WI38 (cell line): ENCODE measurements at regions not wholly inside any gene's neighbourhood (a gene's known extent, or its start where the extent isn't known, plus 50 kb on each side); places are given as distances from the start of the nearest gene placed in this dataset.

Experiments used
- H3K4me3 ChIP-seq: 2 replicates; pipeline ENCODE4 v1.5.1; 2011; ENCODE audit warnings: low read depth, mild to moderate bottlenecking, control low read depth, low read length
- TF ChIP-seq, protein P1 (sequence below): IDR thresholded peaks from 2 replicates; pipeline ENCODE4 v1.5.1; 2012; ENCODE audit warnings: low read depth, mild to moderate bottlenecking, control low read depth, low read length

- H3K4me3 ChIP-seq, result no peak overlapping the region
- TF ChIP-seq, protein P1, sequence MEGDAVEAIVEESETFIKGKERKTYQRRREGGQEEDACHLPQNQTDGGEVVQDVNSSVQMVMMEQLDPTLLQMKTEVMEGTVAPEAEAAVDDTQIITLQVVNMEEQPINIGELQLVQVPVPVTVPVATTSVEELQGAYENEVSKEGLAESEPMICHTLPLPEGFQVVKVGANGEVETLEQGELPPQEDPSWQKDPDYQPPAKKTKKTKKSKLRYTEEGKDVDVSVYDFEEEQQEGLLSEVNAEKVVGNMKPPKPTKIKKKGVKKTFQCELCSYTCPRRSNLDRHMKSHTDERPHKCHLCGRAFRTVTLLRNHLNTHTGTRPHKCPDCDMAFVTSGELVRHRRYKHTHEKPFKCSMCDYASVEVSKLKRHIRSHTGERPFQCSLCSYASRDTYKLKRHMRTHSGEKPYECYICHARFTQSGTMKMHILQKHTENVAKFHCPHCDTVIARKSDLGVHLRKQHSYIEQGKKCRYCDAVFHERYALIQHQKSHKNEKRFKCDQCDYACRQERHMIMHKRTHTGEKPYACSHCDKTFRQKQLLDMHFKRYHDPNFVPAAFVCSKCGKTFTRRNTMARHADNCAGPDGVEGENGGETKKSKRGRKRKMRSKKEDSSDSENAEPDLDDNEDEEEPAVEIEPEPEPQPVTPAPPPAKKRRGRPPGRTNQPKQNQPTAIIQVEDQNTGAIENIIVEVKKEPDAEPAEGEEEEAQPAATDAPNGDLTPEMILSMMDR, result no peak
Observed at GRCh38 chr17:33765871-33766270, 472.8 kb upstream of the ASIC2 start.

DNA sequence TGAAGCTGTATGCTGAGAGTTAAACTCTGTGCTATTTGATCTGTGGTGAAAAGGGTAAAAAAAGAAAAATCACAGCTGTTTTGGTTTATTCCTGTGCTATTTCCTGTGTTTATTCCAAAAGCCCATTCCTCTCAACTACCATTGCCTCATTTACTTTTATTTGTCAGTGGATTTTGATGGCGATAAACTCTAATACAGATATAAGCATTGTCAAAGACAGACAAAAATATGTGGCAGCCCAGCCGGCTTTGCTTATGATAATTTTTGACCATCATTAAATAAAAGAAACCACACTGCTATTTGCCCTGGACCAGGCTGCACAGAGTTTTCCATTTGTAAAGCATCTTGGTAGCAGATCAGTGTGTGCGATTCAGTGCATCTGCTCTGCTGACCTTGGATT, 473.6 kb upstream of the ASIC2 start:
- TF ChIP-seq, protein P1, result no peak
- H3K4me3 ChIP-seq, result no peak overlapping the region

DNA sequence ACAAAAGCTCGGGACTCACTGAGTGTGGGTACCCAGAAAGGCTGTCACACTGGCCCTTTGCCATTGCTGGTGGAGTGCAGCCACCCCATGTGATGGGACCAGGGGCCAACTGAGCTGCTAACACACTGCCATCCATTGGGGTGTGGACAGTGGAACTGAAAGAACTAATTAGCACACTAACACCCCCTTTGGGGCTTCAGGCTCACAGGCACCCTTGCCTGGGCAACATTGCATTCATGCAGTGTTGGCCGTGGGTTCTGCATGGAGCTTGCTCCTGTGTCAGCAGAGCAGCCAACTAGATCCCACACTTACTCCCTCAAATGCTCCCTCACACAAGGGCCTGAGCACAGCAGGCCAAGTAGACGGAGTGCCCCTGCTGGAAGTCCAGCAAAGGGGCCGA, 476.0 kb upstream of the ASIC2 start:
- H3K4me3 ChIP-seq, result no peak overlapping the region
- TF ChIP-seq, protein P1, result no peak

DNA sequence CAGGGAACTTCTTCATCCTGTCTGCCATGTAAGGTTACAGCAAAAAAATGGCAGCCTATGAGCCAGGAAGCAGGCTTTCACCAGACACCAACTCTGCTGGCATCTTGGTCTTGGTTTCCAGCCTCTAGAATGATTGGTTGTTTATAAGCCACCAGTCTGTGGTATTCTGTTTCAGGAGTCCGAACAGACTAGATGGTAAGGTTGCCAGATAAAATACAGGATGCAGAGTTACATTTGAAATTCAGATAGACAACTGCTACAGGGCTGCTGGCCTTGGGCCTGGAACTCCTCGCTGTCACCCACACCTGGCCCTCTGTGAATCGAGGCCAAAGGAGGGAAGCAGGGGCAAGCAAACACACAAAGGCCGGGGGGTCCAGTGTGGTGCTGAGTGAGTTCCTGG, 478.8 kb upstream of the CCL2 start:
- no peak overlapping the region for H3K4me3 ChIP-seq
- TF ChIP-seq, protein P1, result no peak

DNA sequence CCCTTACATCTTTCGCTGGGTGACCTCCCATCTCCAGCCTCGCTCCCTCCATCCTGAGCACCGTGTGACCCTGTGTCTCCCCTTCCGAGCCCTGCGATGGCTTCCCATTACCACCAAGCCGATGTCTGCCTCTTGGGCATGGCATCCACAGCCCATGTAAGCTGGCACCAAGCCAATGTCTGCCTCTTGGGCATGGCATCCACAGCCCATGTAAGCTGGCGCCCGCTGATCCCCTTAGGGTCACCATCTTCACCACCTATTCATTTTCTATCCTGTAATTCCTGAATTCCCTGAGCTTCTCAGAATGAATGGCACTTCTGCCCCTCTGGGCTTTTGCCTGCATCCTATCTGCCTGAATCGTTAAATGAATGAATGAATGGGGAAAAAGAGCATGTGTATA, 478.2 kb upstream of the CCL2 start:
- TF ChIP-seq, protein P1, result no peak
- H3K4me3 ChIP-seq, result no peak overlapping the region

DNA sequence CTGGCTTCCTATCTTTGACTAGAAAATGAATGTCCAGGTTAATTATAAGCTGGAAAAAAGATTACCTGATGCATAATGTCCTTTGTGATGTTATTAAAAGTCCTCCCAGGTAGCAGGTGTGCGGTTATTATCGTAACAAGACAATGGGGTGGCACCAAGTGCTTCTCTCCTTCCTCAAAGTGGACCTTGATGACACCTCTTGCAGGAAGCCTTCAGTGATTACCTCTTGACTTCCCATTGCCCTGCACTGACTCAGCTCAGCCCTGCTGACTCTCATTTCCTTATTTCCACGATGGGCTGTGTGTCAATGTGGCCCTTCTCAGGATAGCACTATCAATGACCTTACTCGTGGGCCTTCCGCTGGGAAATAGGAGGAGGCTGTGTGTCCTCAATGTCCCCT, 477.4 kb upstream of the CCL2 start:
- TF ChIP-seq, protein P1, result no peak
- no peak overlapping the region for H3K4me3 ChIP-seq

GRCh38 chr17:33778505-33779233, 476.4 kb upstream of the CCL2 start:
- TF ChIP-seq, protein P1, result no peak
- no peak overlapping the region for H3K4me3 ChIP-seq
